SKM-1 (cell line): ENCODE measurements at regions not wholly inside any gene's neighbourhood (a gene's known extent, or its start where the extent isn't known, plus 50 kb on each side); places are given as distances from the start of the nearest gene placed in this dataset.

ENCODE experiments used
- DNase-seq: peaks from one replicate; lab custom pipeline; 2025; ENCODE audit not compliant: unreplicated experiment; lab: John Stamatoyannopoulos, UW

DNA sequence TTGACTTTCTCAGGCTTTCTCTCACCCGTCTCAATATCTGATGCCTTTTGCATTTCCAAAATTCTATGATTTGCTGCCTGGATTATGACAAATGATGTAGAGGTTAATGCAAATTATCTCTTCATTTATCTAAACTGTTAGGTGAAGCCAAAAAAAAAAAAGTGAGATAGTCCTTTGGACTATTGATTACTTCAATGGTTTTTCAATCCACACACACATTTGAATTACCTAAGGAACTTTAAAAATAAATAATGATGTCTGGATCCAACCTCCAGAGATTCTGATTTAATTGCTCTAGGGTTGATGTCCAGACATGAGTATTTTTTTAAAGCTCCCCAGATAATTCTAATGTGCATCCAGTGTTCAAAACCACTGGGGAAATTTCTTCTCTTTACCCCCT lies 379.4 kb downstream of the SPATA31D1 start:
- DNase-seq, result no peak

DNA sequence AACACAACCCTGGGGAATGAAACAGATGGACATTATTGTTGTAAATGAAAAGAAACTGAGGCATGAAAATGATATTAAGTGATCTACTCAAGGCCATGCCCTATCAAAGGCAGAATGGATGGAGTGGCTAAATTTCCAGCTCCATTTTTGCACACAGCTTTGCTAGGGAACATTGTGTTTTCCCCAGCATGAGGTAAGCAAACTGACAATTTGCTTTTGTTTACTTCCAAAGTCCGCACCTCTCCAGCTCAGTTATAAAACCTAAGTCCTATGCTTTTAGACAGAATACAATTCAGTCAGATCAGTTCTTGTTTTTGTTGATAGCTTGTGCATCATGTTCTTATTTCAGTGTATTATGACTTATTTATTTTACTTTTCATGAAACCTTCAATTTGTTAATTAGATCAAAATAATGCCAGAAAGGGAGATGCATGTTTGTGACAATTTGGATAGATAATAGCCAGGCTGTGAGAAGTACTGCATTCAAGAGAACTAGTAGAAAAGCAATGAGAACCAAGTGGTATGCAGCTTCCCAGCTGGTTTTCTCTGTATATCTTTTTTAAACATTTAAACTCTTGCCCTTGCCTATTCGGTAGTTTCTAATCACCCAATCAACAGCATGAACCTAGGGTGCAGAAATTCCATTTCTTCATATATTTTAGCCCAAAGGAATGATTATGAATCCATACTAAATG lies 380.8 kb downstream of the SPATA31D1 start:
- no peak for DNase-seq

DNA sequence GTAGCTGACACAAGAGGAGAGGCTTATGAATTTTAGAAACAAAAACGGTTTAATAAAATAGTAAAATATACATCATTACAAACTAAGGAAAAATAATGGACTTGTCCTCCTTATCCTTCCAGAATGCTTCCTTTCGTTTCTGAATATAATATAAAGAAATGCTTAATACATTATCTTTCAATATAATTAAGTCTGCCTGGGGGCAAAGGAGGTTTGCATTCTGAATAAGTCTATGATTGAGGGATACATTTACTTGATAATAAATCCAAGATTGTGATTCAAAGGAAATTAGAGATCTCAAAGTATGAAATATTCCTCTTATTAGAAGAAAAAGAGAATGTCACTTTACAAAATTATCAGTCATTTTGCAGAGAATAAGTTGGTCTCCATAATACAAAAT lies 386.5 kb downstream of the SPATA31D1 start:
- no peak for DNase-seq

DNA sequence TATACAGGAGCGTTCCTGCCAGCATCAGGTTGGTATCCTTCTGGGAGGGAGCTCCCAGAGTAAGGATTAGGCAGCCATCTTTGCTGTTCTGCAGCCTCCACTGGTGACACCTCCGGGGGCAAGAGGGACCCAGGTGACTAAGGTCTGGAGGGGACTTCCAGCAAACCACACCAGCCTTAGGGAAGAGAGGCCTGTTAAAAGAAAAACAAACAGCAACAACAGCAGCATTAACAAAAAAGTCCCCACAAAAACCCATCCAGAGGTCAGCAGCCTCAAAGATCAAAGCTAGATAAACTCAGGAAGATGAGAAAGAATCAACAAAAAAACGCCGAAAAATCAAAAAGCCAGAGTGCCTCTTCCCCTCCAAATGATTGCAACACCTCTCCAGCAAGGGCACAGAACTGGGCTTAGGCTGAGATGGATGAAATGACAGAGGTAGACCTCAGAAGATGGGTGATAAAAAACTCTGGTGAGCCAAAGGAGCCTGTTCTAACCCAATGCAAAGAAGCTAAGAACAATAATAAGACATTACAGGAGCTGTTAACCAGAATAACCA lies 388.2 kb downstream of the SPATA31D1 start:
- DNase-seq, result no peak

DNA sequence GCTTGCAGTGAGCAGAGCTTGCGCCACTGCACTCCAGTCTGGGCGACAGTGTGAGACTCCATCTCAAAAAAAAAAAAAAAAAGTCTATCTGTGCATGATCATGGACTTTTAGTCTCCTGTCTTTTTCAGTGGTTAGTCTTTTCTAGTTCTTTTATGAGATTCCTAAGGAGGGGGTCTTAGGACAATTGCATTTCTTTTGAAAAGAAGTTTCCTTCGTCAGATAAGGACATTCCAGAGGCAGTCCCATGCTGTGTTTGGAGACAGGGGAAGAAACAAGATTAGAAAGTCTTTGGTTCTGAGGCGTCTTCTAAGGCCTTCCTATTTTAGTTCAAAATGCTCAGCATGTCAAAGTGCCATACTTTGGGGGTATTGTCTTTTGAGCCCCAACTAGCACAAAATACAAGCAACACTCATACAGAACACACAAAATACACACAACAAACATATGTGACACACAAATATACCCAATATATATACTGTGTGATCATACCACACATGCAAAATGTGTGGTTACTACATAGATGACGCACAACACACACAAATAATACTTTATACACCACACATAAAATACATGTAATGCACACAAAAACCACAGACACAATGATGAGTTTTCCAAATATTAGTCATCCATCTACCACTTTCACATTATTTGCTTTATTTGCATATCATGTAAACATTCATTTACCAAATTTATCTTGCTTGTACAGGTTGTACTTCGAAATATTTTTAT lies 394.5 kb downstream of the SPATA31D1 start:
- no peak for DNase-seq

DNA sequence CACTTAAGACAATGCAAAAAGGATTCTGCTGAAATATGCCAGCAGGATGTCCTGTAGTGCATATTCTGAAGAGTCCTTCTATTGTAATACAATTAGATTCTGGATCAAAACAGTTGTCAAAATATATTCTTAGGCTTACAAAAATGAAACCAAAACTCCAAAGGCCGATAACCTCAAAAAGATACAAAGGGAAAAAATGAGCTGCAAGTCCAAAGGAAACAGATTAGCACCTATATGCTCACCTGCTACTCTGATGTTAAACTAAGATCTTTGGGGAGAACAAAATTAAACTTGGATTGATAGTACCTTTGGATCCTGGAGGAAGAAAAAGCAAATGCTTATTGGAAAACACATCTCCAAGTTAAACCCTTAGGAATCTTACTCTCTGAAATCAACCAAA lies 397.1 kb downstream of the SPATA31D1 start:
- no peak for DNase-seq

DNA sequence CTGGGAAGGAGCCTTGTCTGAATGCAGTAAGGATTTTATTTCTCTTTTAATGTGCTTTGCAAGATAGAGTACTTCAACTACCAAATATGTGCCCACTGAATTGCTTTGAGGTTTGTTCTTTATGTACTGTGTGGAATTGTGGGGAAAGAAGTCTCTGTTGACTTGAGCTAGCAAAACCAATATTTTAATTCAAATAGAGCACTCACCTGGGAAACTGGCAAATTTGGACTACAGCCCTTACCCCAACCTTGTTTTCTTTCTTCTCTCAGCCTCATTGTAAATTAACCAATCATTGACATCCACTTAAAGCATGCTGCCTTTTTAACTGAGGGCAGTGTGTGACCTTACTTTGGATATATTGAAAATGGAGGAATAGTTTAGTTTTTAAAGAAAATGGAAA lies 409.0 kb downstream of the SPATA31D1 start:
- DNase-seq, result no peak

DNA sequence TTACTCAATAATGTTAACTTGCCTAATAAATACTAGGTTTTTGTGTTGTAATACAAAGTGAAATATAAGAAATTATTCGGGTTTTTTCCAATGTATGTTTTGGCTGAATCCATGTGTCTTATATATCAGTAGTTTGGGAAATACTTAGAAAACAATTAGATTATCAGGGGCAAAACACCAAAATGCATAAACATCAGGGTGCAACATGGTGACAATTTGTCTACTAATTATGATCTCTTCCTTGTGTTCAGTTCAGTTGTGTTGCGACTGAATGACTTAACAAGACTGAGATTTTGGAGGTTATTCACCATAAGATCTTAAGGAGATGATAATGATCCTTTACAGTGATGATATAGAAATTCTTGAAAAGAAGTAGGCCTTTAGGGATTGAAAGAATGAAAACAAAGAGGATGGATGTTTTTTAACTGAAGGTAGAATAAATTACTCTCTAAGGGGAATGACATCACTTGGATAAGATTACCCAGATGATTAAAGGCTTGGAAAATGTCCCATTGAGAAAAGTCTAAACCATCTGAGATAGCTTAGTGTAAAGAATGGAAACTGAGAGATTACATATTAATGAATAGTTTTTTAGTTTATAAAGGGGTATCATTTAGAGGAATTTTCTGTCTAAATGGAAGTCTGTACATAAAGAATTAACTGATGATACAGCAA lies 415.8 kb downstream of the SPATA31D1 start:
- no peak for DNase-seq

DNA sequence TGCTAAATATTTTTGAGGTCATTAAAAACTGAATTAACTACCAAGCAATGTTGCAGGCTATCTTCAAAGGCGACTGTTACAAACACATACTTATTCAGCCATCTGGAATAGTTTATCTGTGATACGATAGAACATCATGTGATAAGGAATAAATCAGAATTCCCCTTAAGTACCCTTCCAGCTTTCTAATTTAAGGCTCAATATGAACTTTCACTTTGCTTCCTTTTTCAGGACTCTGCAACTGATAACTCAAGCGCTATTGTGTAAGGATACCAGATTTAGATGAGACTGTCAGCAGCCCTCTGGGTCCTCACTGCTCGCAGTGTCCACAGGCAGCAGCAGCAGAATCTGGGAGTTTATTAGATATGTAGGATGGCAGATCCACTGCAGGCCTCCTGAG lies 416.3 kb downstream of the SPATA31D1 start:
- no peak for DNase-seq

DNA sequence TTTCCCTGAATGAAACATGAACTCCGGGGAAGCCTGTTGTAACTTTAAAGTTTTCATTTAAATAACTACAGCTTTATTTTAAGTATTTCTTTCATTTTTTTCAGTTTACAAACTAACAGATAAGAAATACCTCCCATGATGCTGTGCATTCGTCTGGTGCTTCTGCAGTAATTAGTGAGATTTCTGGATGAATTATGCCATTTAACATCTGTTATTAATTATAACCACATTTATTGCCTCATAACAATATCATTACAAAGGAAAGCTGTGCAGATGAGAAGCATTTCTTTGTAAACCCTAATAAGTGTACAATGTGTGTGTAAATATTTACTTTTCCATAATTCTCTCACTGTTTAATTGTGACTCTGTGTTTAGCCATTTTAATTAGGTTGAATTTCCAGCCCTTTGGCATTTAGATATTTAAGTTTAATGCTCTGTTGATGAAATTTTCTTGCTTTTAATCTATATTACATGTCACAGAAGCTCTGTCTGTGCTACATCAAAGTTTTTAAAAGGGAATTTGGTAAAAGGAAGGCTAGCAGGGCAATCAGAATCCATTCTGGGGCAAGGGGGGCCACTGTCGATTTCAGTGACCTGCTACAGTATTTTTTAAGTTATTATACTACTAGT lies 418.0 kb downstream of the SPATA31D1 start:
- no peak for DNase-seq

DNA sequence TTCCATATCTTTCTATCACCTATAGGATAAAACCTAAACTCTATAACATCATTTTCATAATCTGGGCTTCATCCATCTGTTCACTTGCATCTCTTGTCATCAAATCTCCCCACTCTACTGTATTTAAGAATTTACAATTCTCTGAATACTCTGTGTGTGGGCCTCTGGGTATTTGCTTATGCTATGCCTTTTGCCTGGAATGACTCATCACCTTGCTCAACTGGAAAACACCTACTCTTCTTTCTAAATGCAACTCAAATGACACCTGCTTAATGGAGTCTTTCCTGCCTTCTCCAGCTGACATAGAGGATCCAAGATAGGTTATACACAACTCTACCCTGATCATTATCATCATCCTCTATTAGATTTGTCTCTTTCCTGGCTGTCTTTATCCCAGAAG lies 421.7 kb downstream of the SPATA31D1 start:
- DNase-seq, result no peak

DNA sequence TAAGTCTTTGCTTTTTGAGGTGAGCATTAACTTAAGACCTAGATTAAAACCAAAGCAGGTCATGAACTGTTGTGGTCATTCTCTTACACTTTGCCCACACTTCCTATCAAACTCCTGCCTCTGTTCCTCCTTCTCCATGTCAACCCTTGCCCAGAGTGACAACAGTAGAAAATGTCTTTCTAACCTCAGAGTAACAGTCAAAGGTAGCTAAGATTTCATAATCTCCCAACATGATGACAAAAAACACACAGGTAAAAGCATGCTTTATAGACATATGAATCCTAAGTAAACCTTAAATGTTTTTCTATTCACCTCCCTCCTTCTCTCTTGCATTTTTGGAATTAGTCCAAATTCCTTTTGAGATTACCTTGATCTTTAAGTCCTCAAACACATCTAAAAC lies 422.3 kb downstream of the SPATA31D1 start:
- DNase-seq, result no peak

DNA sequence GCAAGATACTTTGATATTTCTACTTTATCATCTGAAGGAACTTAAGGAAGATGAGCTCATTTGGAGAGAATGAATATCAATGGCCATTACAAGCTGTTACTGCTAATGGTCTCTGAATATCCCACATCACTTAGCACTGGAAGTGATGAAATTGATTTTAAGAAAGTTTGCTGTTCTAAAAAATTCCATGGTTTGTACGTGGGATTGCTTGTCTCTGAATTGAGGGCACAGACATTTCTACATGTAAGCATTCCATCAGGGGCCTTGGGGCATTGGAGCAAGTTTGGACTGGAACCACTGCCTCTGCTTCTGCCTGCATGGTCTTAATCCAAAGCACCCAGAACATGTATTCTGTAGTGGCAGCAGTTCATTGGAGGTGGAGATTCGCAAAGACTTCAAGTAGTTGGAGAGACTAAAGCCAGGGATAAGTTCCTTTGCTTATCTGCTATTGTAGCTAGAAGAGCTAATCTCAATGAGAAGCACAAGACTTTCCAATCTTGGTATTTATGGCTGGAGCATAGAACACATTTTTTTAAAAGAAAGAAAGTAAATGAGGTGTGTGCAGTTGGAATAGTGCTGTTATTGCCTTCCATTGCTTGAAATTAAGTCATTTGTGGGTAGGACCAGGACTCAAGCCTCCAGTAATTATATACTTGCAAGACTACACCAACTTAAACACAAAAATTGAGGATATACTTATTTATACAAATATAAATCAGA lies 424.2 kb downstream of the SPATA31D1 start:
- no peak for DNase-seq

DNA sequence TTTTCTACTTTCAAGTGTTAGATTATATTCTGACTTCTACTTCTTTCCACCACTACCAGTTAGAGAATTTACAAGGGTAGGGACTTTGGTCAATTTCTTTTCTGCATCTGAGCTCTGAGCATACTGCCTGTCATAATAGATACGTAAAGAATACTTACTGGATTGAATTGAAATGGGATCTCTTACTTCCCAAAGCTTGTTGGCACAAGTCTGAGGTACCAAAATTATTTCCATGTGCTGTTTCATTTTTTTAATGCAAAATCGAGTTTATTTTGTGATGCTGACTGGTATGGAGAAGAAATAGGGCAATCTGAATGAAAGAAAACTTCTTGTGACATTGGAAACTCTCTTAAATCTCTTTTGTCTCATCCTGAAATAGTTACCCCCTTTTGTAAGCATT lies 428.9 kb downstream of the SPATA31D1 start:
- DNase-seq, result no peak

DNA sequence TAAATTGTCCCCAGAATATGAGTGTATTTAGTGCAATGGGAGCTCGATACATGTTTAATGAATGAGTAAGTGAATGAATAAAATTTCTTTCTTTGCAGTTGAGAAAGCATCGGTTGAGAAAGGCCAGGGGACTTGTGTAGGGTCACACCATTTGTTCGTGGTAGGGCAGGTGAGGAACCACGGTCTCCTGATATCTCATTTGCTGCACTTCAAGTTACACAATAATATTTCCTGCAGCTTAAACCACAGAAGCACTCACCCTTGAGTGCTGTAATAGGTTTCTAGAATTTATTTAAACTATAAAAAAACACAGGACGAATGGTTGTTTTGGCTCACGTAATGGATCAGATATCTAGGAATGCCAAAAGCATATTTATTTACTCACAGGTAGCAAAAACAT lies 429.8 kb downstream of the SPATA31D1 start:
- DNase-seq, result no peak

DNA sequence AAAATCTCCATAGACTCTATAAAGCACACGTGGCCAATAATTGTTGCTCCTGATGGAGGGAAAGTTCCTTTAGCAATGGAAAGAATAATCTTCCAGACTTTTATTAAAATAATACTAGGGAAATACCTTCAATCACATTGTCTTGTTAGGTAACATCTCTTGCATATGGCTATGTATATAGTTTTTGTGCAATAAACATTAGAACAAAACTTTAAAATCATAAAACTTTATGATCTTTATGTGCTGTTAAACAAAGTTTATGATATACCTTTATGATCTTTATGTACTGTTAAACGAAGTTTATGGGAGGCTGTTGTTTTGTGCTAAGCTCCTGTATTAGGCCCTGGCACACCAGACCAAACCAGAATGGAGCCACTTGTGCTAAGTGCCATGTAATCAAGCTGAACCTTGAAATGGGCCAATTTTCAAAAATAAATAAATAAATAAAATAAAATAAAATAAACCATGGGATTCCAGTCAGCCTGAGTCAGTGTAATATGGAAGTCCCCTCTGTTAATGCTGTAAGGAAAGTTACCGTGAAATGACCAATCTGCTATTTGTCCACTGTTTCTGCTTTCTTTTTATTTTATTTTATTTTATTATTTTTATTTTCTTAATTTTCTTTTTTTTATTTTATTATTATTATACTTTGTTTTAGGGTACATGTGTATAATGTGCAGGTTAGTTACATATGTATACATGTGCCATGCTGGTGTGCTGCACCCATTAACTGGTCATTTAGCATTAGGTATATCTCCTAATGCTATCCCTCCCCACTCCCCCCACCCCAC lies 431.3 kb downstream of the SPATA31D1 start:
- DNase-seq, result no peak

DNA sequence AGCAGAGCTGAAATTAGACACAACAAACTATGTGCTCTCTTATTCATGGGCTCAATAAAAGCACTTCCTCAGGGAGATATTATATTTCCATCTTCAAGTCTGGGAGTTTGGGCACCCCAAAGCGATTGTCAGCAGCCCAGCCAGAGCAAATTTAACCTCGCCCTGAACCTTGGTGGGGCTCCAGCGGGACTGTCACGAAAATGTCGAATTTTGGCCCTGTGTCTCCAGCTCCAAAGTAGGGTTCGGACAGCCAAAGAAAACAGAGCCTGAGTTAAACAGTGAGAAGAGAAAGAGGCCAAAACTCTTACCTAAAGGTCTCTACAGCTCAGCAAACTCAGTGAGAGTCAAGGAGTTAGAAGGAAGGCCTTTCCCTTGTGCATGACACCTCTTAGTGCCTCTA lies 432.9 kb downstream of the SPATA31D1 start:
- DNase-seq, result no peak

DNA sequence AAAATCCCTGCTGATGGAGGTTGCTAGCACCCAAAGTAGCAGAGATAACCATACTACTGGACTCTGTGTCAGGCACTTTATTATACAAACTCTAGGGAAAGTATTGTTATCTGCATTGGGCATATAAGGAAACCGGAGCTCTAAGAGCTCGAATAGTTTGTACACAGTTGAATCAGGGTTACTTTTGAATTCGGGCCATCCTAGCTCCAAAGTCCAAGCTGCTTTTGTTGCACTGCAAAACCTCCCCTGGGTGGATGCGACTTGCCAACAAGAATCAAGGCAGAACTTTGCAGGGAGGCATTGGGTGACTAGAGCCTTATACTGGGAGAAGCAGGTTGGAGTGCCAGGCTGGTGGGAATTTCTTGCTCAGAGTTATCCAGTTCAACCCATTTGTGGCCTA lies 435.1 kb downstream of the SPATA31D1 start:
- no peak for DNase-seq

DNA sequence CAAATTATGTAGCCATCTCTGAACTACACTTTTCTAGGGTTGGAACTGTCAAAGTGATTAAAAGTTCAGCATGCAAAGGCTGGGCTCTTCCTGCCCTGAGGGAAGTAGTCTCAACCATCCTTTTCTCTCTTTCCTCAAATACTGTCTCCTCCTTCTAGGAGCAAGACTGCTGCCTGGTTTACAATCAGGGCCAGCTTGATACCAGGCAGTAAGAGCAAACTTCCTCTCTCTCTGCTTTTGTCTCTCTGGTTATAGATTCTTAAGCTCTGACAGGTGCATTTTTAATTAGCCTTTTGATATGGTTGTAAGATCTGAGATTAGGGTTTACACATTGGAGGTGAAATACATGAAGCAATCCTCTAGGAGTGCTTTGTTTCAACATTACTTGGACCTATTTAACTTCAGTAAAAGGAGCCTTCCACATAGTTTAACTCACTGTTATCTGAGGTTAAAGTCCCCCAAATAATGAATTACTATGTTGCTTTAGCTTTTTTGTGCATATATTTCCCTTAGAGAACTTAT lies 436.1 kb downstream of the SPATA31D1 start:
- DNase-seq, result no peak

DNA sequence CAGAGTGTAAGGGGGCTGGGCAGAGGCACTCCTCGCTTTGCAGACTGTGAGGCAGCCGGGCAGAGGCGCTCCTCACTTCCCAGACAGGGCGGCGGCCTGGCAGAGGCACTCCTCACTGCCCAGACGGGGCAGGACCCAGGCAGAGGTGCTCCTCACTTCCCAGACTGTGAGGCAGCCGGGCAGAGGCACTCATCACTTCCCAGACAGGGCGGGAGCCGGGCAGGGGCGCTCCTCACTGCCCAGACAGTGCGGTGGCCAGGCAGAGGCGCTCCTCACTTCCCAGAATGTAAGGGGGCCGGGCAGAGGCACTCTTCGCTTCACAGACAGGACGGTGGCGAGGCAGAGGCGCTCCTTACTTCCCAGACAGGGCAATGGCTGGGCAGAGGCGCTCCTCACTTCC lies 442.5 kb downstream of the SPATA31D1 start:
- no peak for DNase-seq
